ENCODE measurements at regions not wholly inside any gene's neighbourhood (a gene's known extent, or its start where the extent isn't known, plus 50 kb on each side); places are given as distances from the start of the nearest gene placed in this dataset.

DNA sequence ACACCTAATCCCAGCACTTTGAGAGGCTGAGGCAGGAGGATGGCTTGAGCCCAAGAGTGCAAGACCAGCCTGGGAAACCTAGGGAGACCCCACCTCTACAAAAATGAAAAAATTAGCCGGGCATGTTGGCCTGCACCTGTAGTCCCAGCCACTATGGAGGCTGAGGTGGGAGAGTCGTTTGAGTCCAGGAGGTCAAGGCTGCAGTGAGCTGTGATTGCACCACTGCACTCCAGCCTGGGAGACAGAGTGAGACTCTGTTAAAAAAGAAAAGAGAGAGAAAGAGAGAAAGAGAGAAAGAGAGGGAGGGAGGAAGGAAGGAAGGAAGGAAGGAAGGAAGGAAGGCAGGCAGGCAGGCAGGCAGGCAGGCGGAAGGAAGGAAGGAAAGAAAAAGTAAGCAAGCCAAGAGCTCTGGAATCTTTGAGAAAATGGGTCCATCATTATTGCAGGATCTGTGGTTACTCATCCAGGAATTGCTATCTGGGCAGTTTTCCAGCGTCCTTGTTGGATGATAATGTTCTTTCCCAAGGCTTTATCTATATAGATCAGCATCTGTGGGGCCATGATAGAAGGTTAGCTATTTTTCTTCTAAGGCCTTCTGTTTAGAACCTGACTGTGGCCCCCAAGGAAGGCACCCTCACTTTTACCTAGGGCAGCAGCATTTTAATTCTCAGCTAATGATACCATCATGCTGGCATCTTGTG, 533.2 kb upstream of the CDH5 start:
- DNase-seq (ENCODE audit: low spot score), result no peak
- no peaks in the 10 kb centered on the region for H3K36me3 ChIP-seq (ENCODE audit: low read depth)
- no peak overlapping the region for H3K27ac ChIP-seq (ENCODE audit: poor library complexity, severe bottlenecking)
- TF ChIP-seq, protein P1, sequence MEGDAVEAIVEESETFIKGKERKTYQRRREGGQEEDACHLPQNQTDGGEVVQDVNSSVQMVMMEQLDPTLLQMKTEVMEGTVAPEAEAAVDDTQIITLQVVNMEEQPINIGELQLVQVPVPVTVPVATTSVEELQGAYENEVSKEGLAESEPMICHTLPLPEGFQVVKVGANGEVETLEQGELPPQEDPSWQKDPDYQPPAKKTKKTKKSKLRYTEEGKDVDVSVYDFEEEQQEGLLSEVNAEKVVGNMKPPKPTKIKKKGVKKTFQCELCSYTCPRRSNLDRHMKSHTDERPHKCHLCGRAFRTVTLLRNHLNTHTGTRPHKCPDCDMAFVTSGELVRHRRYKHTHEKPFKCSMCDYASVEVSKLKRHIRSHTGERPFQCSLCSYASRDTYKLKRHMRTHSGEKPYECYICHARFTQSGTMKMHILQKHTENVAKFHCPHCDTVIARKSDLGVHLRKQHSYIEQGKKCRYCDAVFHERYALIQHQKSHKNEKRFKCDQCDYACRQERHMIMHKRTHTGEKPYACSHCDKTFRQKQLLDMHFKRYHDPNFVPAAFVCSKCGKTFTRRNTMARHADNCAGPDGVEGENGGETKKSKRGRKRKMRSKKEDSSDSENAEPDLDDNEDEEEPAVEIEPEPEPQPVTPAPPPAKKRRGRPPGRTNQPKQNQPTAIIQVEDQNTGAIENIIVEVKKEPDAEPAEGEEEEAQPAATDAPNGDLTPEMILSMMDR (IDR thresholded peaks at IDR 0.05; ENCODE audit: poor library complexity, severe bottlenecking), result no peak
- H3K4me3 ChIP-seq (ENCODE audit: severe bottlenecking), result no peak overlapping the region
- peak; percentile 59; the same call in 1 of the 3 replicates for ATAC-seq (ENCODE audit: low read depth)
- H3K27me3 ChIP-seq (ENCODE audit: insufficient read depth, poor library complexity, severe bottlenecking), result no peaks in the 10 kb centered on the region
- no peaks in the 10 kb centered on the region for H3K4me1 ChIP-seq (ENCODE audit: insufficient read depth, poor library complexity, severe bottlenecking)
- H3K9me3 ChIP-seq (ENCODE audit: severe bottlenecking), result no peaks in the 10 kb centered on the region

DNA sequence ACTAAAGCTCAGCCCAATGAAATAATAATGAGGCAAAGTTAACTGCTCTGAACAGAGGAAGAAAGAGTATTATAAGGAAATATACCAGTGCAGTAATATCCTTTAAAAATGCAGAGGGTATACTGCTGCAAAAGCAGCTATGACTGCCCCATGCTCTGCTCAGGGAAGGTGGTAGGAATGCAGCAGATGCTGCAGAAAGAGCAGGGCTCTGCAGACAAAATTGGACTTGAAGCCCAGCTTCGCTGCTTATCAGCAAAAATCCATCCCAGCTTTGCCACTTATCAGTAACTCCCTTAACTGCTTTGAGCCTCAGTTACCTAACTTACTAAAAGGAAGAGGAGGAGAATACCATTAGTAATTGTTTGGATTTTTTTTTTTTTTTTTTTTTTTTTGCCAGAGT, 533.8 kb upstream of the CDH5 start:
- Histone ChIP-seq H3K36me3 (ENCODE audit: low read depth) (no peaks in the 10 kb centered on the region), H3K9me3 (ENCODE audit: severe bottlenecking) (no peaks in the 10 kb centered on the region), H3K27ac (ENCODE audit: poor library complexity, severe bottlenecking) (no peak overlapping the region), H3K4me1 (ENCODE audit: insufficient read depth, poor library complexity, severe bottlenecking) (no peaks in the 10 kb centered on the region), H3K4me3 (ENCODE audit: severe bottlenecking) (no peak overlapping the region), H3K27me3 (ENCODE audit: insufficient read depth, poor library complexity, severe bottlenecking) (no peaks in the 10 kb centered on the region)
- no peak for DNase-seq (ENCODE audit: low spot score)
- ATAC-seq (ENCODE audit: low read depth), result no peak
- TF ChIP-seq, protein P1 (IDR thresholded peaks at IDR 0.05; ENCODE audit: poor library complexity, severe bottlenecking), result no peak

DNA sequence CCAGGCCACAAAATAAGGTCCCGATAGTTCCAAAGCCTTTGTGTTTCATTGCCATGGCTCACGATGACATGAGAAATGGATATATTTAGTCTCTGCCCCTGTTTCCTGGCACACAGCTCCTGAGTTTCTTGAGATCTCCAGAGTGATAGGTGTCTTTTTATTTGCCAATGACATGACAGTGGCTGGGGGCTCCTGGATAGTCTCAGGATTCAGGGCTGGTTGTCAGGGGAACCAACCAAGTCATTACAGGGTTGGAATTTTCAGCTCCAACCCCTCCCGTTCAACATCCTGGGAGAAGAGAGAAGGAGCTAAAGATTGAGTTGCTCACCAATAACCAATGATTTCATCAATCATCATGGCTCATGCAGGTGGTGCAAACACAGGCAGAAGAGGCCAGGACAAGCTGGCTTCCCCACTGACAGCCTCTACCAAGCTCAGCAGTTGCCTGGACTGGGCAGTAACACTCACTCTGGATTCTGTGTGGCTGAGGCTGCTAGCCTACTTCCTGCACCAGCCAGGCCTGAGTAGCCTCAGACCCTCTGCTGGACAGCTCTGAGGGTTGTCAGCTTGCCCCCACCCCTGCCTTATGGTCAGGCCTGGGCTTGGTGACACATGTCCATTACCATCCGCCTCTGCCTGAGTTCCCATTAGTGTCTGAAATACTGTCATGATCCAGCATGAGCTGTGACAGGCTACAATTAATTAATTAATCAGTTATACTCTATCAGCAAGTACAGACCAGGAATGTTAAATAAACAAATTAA, 534.4 kb upstream of the CDH5 start:
- ATAC-seq (ENCODE audit: low read depth) (no peak), DNase-seq (ENCODE audit: low spot score) (no peak)
- H3K27me3 ChIP-seq (ENCODE audit: insufficient read depth, poor library complexity, severe bottlenecking), result no peaks in the 10 kb centered on the region
- no peaks in the 10 kb centered on the region for H3K36me3 ChIP-seq (ENCODE audit: low read depth)
- no peak overlapping the region for H3K27ac ChIP-seq (ENCODE audit: poor library complexity, severe bottlenecking)
- no peaks in the 10 kb centered on the region for H3K4me1 ChIP-seq (ENCODE audit: insufficient read depth, poor library complexity, severe bottlenecking)
- H3K4me3 ChIP-seq (ENCODE audit: severe bottlenecking), result no peak overlapping the region
- H3K9me3 ChIP-seq (ENCODE audit: severe bottlenecking), result no peaks in the 10 kb centered on the region
- TF ChIP-seq, protein P1 (IDR thresholded peaks at IDR 0.05; ENCODE audit: poor library complexity, severe bottlenecking), result no peak

DNA sequence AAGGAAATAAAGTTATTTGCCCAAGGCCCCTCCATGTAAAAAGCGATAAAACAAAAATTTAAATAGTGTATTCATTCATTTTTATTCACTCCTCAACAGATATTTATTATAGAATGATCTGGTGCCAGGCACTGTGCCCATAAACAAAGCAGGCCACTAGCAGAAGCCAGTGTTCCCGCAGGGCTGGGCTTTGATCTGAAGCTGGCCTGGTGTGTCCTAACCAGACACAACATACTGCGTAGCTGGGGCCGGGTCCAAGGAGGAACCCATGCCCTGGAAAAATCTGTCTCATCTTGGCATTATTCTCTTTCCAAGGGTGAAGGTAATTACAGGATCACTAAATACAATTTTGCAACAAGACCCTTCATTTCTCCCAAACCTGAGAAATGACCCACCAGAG, 537.4 kb upstream of the CDH5 start:
- no peak overlapping the region for H3K4me3 ChIP-seq (ENCODE audit: severe bottlenecking)
- no peaks in the 10 kb centered on the region for H3K4me1 ChIP-seq (ENCODE audit: insufficient read depth, poor library complexity, severe bottlenecking)
- no peak for DNase-seq (ENCODE audit: low spot score)
- TF ChIP-seq, protein P1 (IDR thresholded peaks at IDR 0.05; ENCODE audit: poor library complexity, severe bottlenecking), result no peak
- no peak for ATAC-seq (ENCODE audit: low read depth)
- no peaks in the 10 kb centered on the region for H3K36me3 ChIP-seq (ENCODE audit: low read depth)
- no peaks in the 10 kb centered on the region for H3K9me3 ChIP-seq (ENCODE audit: severe bottlenecking)
- H3K27me3 ChIP-seq (ENCODE audit: insufficient read depth, poor library complexity, severe bottlenecking), result no peaks in the 10 kb centered on the region
- H3K27ac ChIP-seq (ENCODE audit: poor library complexity, severe bottlenecking), result no peak overlapping the region

DNA sequence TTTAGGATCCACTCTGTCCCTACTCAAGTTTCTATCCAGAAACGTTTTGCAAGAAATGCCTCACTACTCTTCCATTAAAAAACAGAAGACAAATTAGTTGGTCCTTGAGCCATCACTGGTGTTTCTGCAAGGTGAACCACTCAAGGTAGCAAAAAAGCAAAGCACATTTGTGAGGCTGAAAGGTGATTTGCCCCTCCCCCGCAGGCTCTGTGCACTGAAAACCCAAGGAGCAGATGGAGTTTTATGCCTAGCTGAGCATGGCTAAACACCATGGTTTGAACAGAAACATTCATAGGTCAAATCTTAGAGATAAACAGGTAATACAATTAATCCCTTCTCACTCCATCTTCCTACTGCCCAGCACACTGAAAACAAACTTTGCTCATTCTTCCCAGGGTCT, 538.2 kb upstream of the CDH5 start:
- H3K36me3 ChIP-seq (ENCODE audit: low read depth), result no peaks in the 10 kb centered on the region
- H3K4me1 ChIP-seq (ENCODE audit: insufficient read depth, poor library complexity, severe bottlenecking), result no peaks in the 10 kb centered on the region
- no peak overlapping the region for H3K4me3 ChIP-seq (ENCODE audit: severe bottlenecking)
- TF ChIP-seq, protein P1 (IDR thresholded peaks at IDR 0.05; ENCODE audit: poor library complexity, severe bottlenecking), result no peak
- no peaks in the 10 kb centered on the region for H3K27me3 ChIP-seq (ENCODE audit: insufficient read depth, poor library complexity, severe bottlenecking)
- DNase-seq (ENCODE audit: low spot score), result no peak
- H3K27ac ChIP-seq (ENCODE audit: poor library complexity, severe bottlenecking), result no peak overlapping the region
- no peaks in the 10 kb centered on the region for H3K9me3 ChIP-seq (ENCODE audit: severe bottlenecking)
- ATAC-seq (ENCODE audit: low read depth), result no peak
